IgD-negative memory B cell (primary cell): ENCODE measurements at regions not wholly inside any gene's neighbourhood (a gene's known extent, or its start where the extent isn't known, plus 50 kb on each side); places are given as distances from the start of the nearest gene placed in this dataset.
A peak's percentile ranks its signal among the peaks of the same experiment; 100 is the strongest.
"Not testable (repeated sequence)": the region's sequence is repeated elsewhere in the genome, so short reads cannot be mapped to it uniquely, and the experiment has no call there.

Source experiments
- H3K27ac Mint-ChIP-seq, 3 donors: one replicate each; pipeline ENCODE4 v1.8.0; 2020 to 2022; ENCODE audit warnings: mild to moderate bottlenecking in 3 of 3, mixed read lengths in 3 of 3, moderate library complexity in 1 of 3
- H3K27me3 Mint-ChIP-seq: one replicate; pipeline ENCODE4 v1.8.0; 2021; ENCODE audit warnings: mixed read lengths
- H3K36me3 Mint-ChIP-seq: one replicate; pipeline ENCODE4 v1.8.0; 2020; ENCODE audit warnings: mild to moderate bottlenecking, mixed read lengths
- H3K4me1 Mint-ChIP-seq, 3 donors: one replicate each; pipeline ENCODE4 v1.8.0; 2020 to 2022; ENCODE audit warnings: mixed read lengths in 3 of 3, mild to moderate bottlenecking in 1 of 3
- H3K4me3 Mint-ChIP-seq, 4 donors: one replicate each; pipeline ENCODE4 v1.8.0; 2020 to 2022; ENCODE audit warnings: mild to moderate bottlenecking in 4 of 4, mixed read lengths in 4 of 4, moderate library complexity in 3 of 4
- H3K9me3 Mint-ChIP-seq, 3 donors: one replicate each; pipeline ENCODE4 v1.8.0; 2020 to 2021; ENCODE audit warnings: mixed read lengths in 3 of 3, mild to moderate bottlenecking in 1 of 3

- no peaks in the 10 kb centered on the region for H3K36me3 Mint-ChIP-seq
- no peak overlapping the region for H3K4me3 Mint-ChIP-seq
- H3K27ac Mint-ChIP-seq: peak overlapping the region in 1 of 3 donors; percentile 71
- H3K27me3 Mint-ChIP-seq: no peaks in the 10 kb centered on the region
- H3K4me1 Mint-ChIP-seq: peaks cover 24 to 48% (median 28%) of the 10 kb centered on the region in 3 donors
- H3K9me3 Mint-ChIP-seq: no peaks in the 10 kb centered on the region
Measured at GRCh38 chr13:73822668-73823592, 311.3 kb downstream of the KLF12 start.

- peak overlapping the region in 2 of 3 donors; percentile 11 to 46 for H3K27ac Mint-ChIP-seq
- H3K4me1 Mint-ChIP-seq: peaks cover 24 to 52% (median 26%) of the 10 kb centered on the region in 3 donors
- no peaks in the 10 kb centered on the region for H3K36me3 Mint-ChIP-seq
- no peaks in the 10 kb centered on the region for H3K9me3 Mint-ChIP-seq
- no peaks in the 10 kb centered on the region for H3K27me3 Mint-ChIP-seq
- peak overlapping the region in 2 of 4 donors; percentile 13 to 73 for H3K4me3 Mint-ChIP-seq
Measured at GRCh38 chr13:73820688-73821087, 313.5 kb downstream of the KLF12 start.

DNA sequence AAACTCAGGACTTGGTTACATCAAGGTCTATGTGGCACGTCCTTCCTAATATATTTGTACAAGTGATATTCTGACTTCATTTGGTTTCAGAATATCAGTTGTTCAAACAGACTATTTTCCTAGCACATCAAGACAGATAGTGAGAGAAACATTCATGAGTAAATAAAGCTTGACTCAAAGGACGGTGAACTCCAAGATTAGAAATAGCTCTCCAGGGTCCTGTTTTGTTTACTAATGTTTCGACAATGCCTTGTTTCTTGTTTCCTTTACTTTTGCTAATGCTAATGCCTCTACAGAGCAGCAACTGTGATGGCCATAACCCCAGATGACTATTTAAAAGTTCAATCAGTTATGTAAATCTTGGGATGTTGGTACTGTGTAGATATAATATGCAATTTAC lies 313.9 kb downstream of the KLF12 start:
- Mint-ChIP-seq H3K36me3 (no peaks in the 10 kb centered on the region), H3K27me3 (no peaks in the 10 kb centered on the region), H3K27ac (peak overlapping the region in 2 of 3 donors; percentile 11 to 46), H3K9me3 (no peaks in the 10 kb centered on the region), H3K4me1 (peaks cover 24 to 51% (median 26%) of the 10 kb centered on the region in 3 donors), H3K4me3 (peak overlapping the region in 1 of 4 donors; percentile 73)

DNA sequence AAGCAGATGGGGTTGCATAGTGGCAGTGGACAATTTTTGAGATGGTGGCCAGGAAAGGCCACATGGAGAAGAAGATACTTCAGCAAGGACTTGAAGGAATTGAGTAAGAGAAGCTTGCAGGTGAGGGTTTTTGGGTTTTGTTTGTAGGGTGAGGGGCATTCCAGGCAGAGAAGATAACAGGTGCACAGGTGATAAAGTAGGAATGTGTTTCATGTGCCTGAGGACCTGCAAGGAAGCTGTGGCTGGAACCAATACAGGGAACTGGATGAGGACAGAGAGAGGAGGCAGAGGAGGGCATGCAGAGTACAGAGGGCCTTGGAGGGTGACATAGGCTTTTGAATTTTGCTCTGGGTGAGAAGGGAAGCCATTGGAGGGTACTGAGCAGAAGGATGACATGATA lies 314.5 kb downstream of the KLF12 start:
- Mint-ChIP-seq H3K9me3 (no peaks in the 10 kb centered on the region), H3K4me1 (peaks cover 24 to 47% (median 28%) of the 10 kb centered on the region in 3 donors), H3K27me3 (no peaks in the 10 kb centered on the region), H3K27ac (no peak overlapping the region), H3K36me3 (no peaks in the 10 kb centered on the region), H3K4me3 (no peak overlapping the region)

- H3K27me3 Mint-ChIP-seq: no peaks in the 10 kb centered on the region
- no peak overlapping the region for H3K4me3 Mint-ChIP-seq
- H3K27ac Mint-ChIP-seq: no peak overlapping the region
- H3K36me3 Mint-ChIP-seq: peaks cover 2% of the 10 kb centered on the region
- H3K9me3 Mint-ChIP-seq: peaks cover 0 to 2% (median 0%) of the 10 kb centered on the region in 3 donors
- peaks cover 11 to 28% (median 21%) of the 10 kb centered on the region in 3 donors for H3K4me1 Mint-ChIP-seq
Measured at GRCh38 chr13:73816702-73817101, 317.5 kb downstream of the KLF12 start.

DNA sequence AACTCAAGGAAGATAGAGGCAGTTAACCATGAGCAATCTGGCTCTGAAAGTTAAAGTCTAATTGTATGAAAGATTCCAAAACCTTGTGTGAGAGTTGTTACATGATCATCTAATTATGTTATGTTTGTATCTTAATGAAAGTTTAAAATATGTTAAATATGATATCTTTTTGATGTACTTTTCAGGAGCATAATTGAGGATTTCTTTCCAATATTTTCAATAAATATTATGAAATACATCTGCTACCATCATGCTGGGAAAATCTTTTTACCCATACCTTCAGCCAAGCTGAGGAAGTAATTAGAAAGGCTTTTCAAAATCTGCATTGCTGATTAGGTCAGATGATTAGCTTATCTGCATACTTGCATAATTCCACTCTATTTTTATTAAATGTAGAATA lies 318.4 kb downstream of the KLF12 start:
- peaks cover 2% of the 10 kb centered on the region for H3K36me3 Mint-ChIP-seq
- H3K27ac Mint-ChIP-seq: no peak overlapping the region
- H3K4me1 Mint-ChIP-seq: peaks cover 2 to 19% (median 12%) of the 10 kb centered on the region in 3 donors
- H3K4me3 Mint-ChIP-seq: no peak overlapping the region
- peaks cover 0 to 2% (median 0%) of the 10 kb centered on the region in 3 donors for H3K9me3 Mint-ChIP-seq
- no peaks in the 10 kb centered on the region for H3K27me3 Mint-ChIP-seq

GRCh38 chr13:73810647-73811046 lies 323.6 kb downstream of the KLF12 start:
- Mint-ChIP-seq H3K27ac (no peak overlapping the region), H3K4me1 (peaks cover 2 to 6% (median 4%) of the 10 kb centered on the region in 3 donors), H3K27me3 (no peaks in the 10 kb centered on the region), H3K36me3 (peaks cover 5% of the 10 kb centered on the region), H3K9me3 (peaks cover 0 to 2% (median 0%) of the 10 kb centered on the region in 3 donors), H3K4me3 (no peak overlapping the region)

DNA sequence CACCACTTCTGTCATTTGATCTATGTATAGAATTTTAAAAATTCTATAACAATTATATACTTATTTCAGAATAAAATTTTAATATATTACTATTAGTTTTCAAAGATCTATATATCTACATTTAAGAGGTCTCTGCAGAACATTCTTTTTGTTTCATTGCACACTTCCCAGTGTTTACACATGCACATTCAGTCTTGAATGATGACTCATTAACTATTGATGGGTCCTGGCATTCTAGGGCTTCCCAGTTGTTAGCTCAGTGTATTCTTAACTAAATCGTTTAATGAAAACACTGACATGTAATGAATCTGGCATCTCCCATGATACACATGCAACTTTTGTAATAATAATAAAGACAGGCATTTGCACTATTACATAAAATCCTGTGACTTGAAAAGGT lies 324.6 kb downstream of the KLF12 start:
- peaks cover 0 to 2% (median 0%) of the 10 kb centered on the region in 3 donors for H3K9me3 Mint-ChIP-seq
- H3K4me1 Mint-ChIP-seq: peaks cover 0 to 6% (median 4%) of the 10 kb centered on the region in 3 donors
- H3K4me3 Mint-ChIP-seq: no peak overlapping the region
- peak overlapping the region in 1 of 3 donors; percentile 10 for H3K27ac Mint-ChIP-seq
- peaks cover 5% of the 10 kb centered on the region for H3K36me3 Mint-ChIP-seq
- no peaks in the 10 kb centered on the region for H3K27me3 Mint-ChIP-seq

- Mint-ChIP-seq H3K27ac (peak overlapping the region in 1 of 3 donors; percentile 71), H3K9me3 (peaks cover 0 to 2% (median 0%) of the 10 kb centered on the region in 3 donors), H3K4me1 (peaks cover 2 to 6% (median 4%) of the 10 kb centered on the region in 3 donors), H3K4me3 (no peak overlapping the region), H3K36me3 (peaks cover 8% of the 10 kb centered on the region), H3K27me3 (no peaks in the 10 kb centered on the region)
Measured at GRCh38 chr13:73808318-73808717, 325.9 kb downstream of the KLF12 start.

GRCh38 chr13:73805326-73805958 lies 328.8 kb downstream of the KLF12 start:
- not testable (repeated sequence) for H3K4me1 Mint-ChIP-seq, H3K27ac Mint-ChIP-seq, H3K9me3 Mint-ChIP-seq

DNA sequence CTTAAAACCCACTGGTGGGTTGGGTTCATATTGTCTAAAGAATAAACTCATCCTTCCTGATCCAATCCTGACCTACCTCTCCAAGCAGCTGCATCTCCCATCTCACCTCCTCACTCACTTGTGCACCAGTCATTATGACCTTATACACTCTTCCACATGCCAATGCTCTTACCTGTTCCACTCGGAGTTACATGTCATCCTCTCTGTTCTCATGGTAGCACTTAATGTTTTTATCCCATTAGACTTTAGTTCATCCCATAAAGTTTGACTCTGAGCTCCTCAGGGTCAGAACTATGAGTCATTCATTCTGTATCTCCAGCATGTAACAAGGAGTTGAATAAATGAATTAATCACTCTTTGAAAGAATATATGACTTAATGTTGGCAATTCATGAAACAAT lies 330.2 kb downstream of the KLF12 start:
- H3K4me3 Mint-ChIP-seq: no peak overlapping the region
- peaks cover 0 to 2% (median 0%) of the 10 kb centered on the region in 3 donors for H3K9me3 Mint-ChIP-seq
- H3K36me3 Mint-ChIP-seq: peaks cover 8% of the 10 kb centered on the region
- H3K27me3 Mint-ChIP-seq: no peaks in the 10 kb centered on the region
- peaks cover 4 to 6% (median 4%) of the 10 kb centered on the region in 3 donors for H3K4me1 Mint-ChIP-seq
- no peak overlapping the region for H3K27ac Mint-ChIP-seq

More at GRCh38 chr13:73805326-73805958, 328.8 kb downstream of the KLF12 start:
- H3K27me3 Mint-ChIP-seq, H3K36me3 Mint-ChIP-seq: not testable (repeated sequence)
- H3K4me3 Mint-ChIP-seq: peak overlapping the region in 1 of 4 donors; percentile 54

- Mint-ChIP-seq H3K27ac (no peak overlapping the region), H3K9me3 (peaks cover 0 to 3% (median 0%) of the 10 kb centered on the region in 3 donors), H3K36me3 (peaks cover 6% of the 10 kb centered on the region), H3K27me3 (no peaks in the 10 kb centered on the region), H3K4me1 (peaks cover 0 to 6% (median 4%) of the 10 kb centered on the region in 3 donors), H3K4me3 (no peak overlapping the region)
Measured at GRCh38 chr13:73800011-73800410, 334.2 kb downstream of the KLF12 start.

GRCh38 chr13:73794755-73795154 lies 339.4 kb downstream of the KLF12 start:
- Mint-ChIP-seq H3K36me3 (peaks cover 2% of the 10 kb centered on the region), H3K27ac (no peak overlapping the region), H3K4me1 (peaks cover 0 to 6% (median 5%) of the 10 kb centered on the region in 3 donors), H3K27me3 (no peaks in the 10 kb centered on the region), H3K9me3 (peaks cover 0 to 3% (median 0%) of the 10 kb centered on the region in 3 donors), H3K4me3 (no peak overlapping the region)

DNA sequence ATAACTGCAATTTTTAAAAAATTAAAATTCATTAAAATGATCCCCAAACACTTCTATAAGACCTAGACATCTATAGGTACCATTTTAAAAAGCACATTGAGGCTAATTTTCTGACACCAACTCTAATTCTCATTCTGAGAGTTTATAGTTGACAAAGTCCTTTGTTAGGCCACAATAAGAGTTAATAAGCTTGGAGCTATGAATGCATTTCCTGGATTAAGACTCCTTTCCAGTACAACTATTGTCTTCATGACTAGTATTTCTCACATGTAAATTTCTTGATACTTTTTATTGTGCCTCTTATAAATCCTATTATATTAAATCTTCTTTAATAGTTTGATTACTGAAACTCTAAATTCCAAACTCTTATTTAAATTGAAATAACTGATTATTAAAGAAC lies 340.8 kb downstream of the KLF12 start:
- no peaks in the 10 kb centered on the region for H3K27me3 Mint-ChIP-seq
- H3K9me3 Mint-ChIP-seq: no peaks in the 10 kb centered on the region
- H3K4me1 Mint-ChIP-seq: peaks cover 0 to 6% (median 3%) of the 10 kb centered on the region in 3 donors
- H3K36me3 Mint-ChIP-seq: peaks cover 2% of the 10 kb centered on the region
- H3K27ac Mint-ChIP-seq: no peak overlapping the region
- H3K4me3 Mint-ChIP-seq: no peak overlapping the region

DNA sequence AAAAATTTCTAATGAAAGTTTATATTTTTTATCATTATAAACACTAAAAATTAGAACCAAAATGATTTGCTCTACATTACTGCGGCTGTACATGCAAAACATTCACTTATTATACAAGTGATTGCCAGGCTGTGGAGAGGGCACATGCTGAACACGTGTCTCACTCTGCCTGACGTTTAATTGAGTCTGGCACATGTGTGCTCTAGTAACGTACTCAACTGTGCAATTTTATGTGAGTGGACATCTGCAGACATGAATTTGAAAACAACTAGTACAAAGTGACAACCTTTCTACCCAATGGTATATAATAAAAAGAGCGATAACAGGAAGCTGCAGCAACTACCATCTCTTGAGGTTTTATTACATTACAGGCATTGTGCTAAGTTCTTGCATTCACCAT lies 341.4 kb downstream of the KLF12 start:
- no peaks in the 10 kb centered on the region for H3K27me3 Mint-ChIP-seq
- H3K27ac Mint-ChIP-seq: no peak overlapping the region

More for the DNA sequence above, 341.4 kb downstream of the KLF12 start:
- Mint-ChIP-seq H3K4me3 (no peak overlapping the region), H3K4me1 (peaks cover 0 to 6% (median 3%) of the 10 kb centered on the region in 3 donors), H3K36me3 (peaks cover 2% of the 10 kb centered on the region), H3K9me3 (no peaks in the 10 kb centered on the region)
